GM12872 (cell line): ENCODE measurements at regions not wholly inside any gene's neighbourhood (a gene's known extent, or its start where the extent isn't known, plus 50 kb on each side); places are given as distances from the start of the nearest gene placed in this dataset.

Source experiments
- TF ChIP-seq, protein P1 (sequence below): IDR thresholded peaks from 3 replicates; pipeline ENCODE4 v1.5.1; 2011; ENCODE audit warnings: low read depth, mild to moderate bottlenecking, low read length, moderate library complexity; ENCODE audit not compliant: insufficient read depth

DNA sequence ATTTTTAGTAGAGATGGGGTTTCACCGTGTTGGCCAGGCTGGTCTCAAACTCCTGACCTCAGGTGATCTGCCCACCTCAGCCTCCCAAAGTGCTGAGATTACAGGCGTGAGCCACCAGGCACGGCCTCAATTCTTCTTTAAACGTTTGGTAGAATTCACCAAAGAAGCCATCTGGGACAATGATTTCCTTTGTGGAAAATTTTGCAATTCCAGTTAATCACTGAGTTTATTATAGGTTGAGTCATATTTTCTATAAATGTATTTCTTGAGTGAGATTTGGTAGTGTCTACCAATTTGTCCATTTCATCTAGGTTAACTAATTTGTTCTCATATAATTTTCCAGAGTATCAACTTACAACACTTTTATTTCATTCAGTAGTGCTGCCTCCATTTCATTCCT lies 683.9 kb upstream of the TMEM132C start:
- TF ChIP-seq, protein P1, sequence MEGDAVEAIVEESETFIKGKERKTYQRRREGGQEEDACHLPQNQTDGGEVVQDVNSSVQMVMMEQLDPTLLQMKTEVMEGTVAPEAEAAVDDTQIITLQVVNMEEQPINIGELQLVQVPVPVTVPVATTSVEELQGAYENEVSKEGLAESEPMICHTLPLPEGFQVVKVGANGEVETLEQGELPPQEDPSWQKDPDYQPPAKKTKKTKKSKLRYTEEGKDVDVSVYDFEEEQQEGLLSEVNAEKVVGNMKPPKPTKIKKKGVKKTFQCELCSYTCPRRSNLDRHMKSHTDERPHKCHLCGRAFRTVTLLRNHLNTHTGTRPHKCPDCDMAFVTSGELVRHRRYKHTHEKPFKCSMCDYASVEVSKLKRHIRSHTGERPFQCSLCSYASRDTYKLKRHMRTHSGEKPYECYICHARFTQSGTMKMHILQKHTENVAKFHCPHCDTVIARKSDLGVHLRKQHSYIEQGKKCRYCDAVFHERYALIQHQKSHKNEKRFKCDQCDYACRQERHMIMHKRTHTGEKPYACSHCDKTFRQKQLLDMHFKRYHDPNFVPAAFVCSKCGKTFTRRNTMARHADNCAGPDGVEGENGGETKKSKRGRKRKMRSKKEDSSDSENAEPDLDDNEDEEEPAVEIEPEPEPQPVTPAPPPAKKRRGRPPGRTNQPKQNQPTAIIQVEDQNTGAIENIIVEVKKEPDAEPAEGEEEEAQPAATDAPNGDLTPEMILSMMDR = no peak

GRCh38 chr12:127588249-127588648 lies 678.7 kb upstream of the TMEM132C start:
- TF ChIP-seq, protein P1 = no peak

- TF ChIP-seq, protein P1 = no peak
These were observed 677.4 kb upstream of the TMEM132C start for GRCh38 chr12:127589541-127589940.

DNA sequence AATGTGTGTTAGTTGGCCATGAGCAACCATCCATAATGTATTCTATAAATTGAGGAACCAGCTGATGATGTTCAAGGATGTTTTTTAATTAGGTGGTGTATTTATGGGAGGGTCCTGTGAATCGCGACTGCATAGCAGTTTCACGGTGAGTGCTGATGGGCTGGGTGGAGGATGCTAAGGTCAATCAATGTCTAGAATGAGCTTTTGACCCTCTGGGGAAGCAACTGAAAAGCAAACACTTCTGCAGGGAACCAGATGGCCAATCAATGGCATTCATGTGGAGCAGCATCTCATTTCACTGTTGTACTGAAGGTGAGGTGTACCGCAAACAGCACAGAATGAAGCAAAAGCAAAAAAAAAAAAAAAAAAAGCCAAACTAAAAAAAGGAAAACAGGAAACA lies 676.1 kb upstream of the TMEM132C start:
- TF ChIP-seq, protein P1 = no peak

DNA sequence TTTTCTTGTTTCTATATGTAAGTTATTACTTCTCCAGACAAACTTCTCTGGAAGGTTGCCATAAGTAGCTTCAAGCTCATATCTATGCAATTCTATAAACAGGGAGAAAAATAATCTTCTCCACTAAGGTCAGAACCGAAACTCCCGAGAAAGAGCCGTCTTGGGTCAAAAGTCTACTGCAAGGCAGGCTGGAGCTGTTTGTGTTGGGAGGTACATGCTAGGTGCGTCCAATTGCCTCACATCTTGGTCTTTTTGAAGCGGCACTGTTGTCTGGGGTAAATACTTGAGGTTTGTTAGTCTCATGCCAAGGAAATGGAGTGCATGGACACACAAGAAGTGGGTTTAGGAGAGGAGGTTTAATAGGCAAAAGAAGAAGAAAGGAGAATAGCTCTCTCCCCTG lies 674.7 kb upstream of the TMEM132C start:
- TF ChIP-seq, protein P1 = no peak

DNA sequence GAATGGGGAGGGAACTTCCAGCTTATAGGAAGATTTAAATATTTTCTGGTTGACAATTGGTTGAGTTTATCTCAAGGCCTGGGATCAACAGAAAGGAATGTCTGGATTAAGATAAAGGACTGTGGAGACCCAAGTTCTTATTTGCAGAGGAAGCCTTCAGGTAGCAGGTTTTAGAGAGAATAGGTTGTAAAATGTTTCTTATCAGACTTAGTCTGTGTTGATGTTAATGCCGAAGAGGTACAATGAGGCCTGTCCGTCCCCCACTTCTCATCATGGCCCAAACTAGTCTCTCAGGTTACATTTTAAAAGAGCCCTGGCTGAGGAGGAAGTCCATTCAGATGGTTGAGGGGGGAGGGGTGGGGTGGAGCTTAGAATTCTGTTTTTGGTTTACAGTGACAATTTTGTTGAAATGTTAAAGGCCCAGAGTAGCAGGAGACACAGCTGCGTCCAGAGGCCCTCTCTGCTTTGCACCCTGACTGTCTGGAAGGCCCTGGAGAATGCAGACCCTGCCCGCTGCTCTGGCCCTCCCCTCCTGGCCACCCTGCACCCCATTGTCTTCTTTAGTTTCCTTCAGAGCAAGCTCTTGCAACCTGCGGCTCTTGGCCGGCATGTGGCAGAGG lies 672.5 kb upstream of the TMEM132C start:
- TF ChIP-seq, protein P1 = no peak

GRCh38 chr12:127595506-127595905 lies 671.5 kb upstream of the TMEM132C start:
- TF ChIP-seq, protein P1 = no peak

DNA sequence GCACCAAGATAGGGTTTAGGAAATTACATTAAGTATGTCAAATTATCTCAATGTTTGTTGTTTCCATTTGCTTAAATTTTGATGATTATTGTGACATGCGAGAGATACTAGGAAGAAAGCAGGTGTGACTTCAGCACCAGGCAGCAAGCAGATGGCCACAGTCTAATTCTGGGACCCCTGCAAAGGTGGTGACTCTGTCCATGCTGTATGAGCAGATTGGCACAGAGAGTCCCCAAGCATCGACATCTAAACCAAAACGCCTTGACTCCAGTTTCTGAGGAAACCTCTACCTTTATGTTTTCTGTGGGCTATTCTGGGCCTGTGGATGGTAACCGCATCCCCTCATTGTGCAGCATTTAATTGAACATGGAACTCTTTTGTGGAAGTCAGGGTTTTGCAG lies 670.1 kb upstream of the TMEM132C start:
- TF ChIP-seq, protein P1 = no peak
